ENCODE measurements at regions not wholly inside any gene's neighbourhood (a gene's known extent, or its start where the extent isn't known, plus 50 kb on each side); places are given as distances from the start of the nearest gene placed in this dataset.

GRCh38 chr18:28606686-28607085 lies 429.8 kb upstream of the CDH2 start:
- TF ChIP-seq EP300 (IDR thresholded peaks at IDR 0.05) (no peak), CTCF (IDR thresholded peaks at IDR 0.05) (no peak), POLR2AphosphoS5 (IDR thresholded peaks at IDR 0.05) (no peak), POLR2A (IDR thresholded peaks at IDR 0.05) (no peak)
